ENCODE measurements at regions not wholly inside any gene's neighbourhood (a gene's known extent, or its start where the extent isn't known, plus 50 kb on each side); places are given as distances from the start of the nearest gene placed in this dataset.

- H2AFZ ChIP-seq (ENCODE audit: low read length), result no peak overlapping the region
- no peak overlapping the region for H3K9ac ChIP-seq (ENCODE audit: low read length)
- no peaks in the 10 kb centered on the region for H4K20me1 ChIP-seq (ENCODE audit: insufficient read depth, low read depth, low read length)
- H3K27me3 ChIP-seq (ENCODE audit: low read length), result no peaks in the 10 kb centered on the region
- no peaks in the 10 kb centered on the region for H3K36me3 ChIP-seq (ENCODE audit: insufficient read depth, low read length)
- no peaks in the 10 kb centered on the region for H3K4me1 ChIP-seq (ENCODE audit: low read length)
- H3K9me3 ChIP-seq (ENCODE audit: low read length), result no peaks in the 10 kb centered on the region
- H3K27ac ChIP-seq (ENCODE audit: low read length), result no peak overlapping the region
- no peaks in the 10 kb centered on the region for H3K9me2 ChIP-seq (replicated peaks; ENCODE audit: insufficient read depth, low read length)
- H3K4me2 ChIP-seq (ENCODE audit: low read depth, low read length, poor library complexity, severe bottlenecking), result no peak overlapping the region
- H3K4me3 ChIP-seq (ENCODE audit: low read length), result no peak overlapping the region
- no peaks in the 10 kb centered on the region for H3K79me2 ChIP-seq (ENCODE audit: low read length)
- DNase-seq, result no peak
These were observed 239.3 kb upstream of the CNTN6 start for GRCh38 chr3:853489-853888.

- Histone ChIP-seq H3K4me3 (ENCODE audit: low read length) (no peak overlapping the region), H3K36me3 (ENCODE audit: insufficient read depth, low read length) (no peaks in the 10 kb centered on the region), H4K20me1 (ENCODE audit: insufficient read depth, low read depth, low read length) (no peaks in the 10 kb centered on the region), H3K4me1 (ENCODE audit: low read length) (no peaks in the 10 kb centered on the region), H3K27ac (ENCODE audit: low read length) (no peak overlapping the region), H3K9me3 (ENCODE audit: low read length) (no peaks in the 10 kb centered on the region), H3K9me2 (replicated peaks; ENCODE audit: insufficient read depth, low read length) (no peaks in the 10 kb centered on the region), H3K9ac (ENCODE audit: low read length) (no peak overlapping the region), H3K4me2 (ENCODE audit: low read depth, low read length, poor library complexity, severe bottlenecking) (no peak overlapping the region), H3K79me2 (ENCODE audit: low read length) (no peaks in the 10 kb centered on the region), H3K27me3 (ENCODE audit: low read length) (no peaks in the 10 kb centered on the region), H2AFZ (ENCODE audit: low read length) (no peak overlapping the region)
- DNase-seq, result no peak
These were observed 233.7 kb upstream of the CNTN6 start for GRCh38 chr3:859135-859534.

- Histone ChIP-seq H4K20me1 (ENCODE audit: insufficient read depth, low read depth, low read length) (no peaks in the 10 kb centered on the region), H3K4me2 (ENCODE audit: low read depth, low read length, poor library complexity, severe bottlenecking) (no peak overlapping the region), H3K4me1 (ENCODE audit: low read length) (no peaks in the 10 kb centered on the region), H3K9me2 (replicated peaks; ENCODE audit: insufficient read depth, low read length) (no peaks in the 10 kb centered on the region), H3K9ac (ENCODE audit: low read length) (no peak overlapping the region), H3K79me2 (ENCODE audit: low read length) (no peaks in the 10 kb centered on the region), H2AFZ (ENCODE audit: low read length) (no peak overlapping the region), H3K27ac (ENCODE audit: low read length) (no peak overlapping the region), H3K9me3 (ENCODE audit: low read length) (no peaks in the 10 kb centered on the region), H3K36me3 (ENCODE audit: insufficient read depth, low read length) (no peaks in the 10 kb centered on the region), H3K27me3 (ENCODE audit: low read length) (no peaks in the 10 kb centered on the region), H3K4me3 (ENCODE audit: low read length) (no peak overlapping the region)
- DNase-seq, result no peak
These were observed 231.1 kb upstream of the CNTN6 start for GRCh38 chr3:861721-862120.

- no peaks in the 10 kb centered on the region for H3K9me3 ChIP-seq (ENCODE audit: low read length)
- H3K27me3 ChIP-seq (ENCODE audit: low read length), result no peaks in the 10 kb centered on the region
- no peaks in the 10 kb centered on the region for H4K20me1 ChIP-seq (ENCODE audit: insufficient read depth, low read depth, low read length)
- no peak overlapping the region for H3K9ac ChIP-seq (ENCODE audit: low read length)
- no peaks in the 10 kb centered on the region for H3K4me1 ChIP-seq (ENCODE audit: low read length)
- no peaks in the 10 kb centered on the region for H3K79me2 ChIP-seq (ENCODE audit: low read length)
- no peak overlapping the region for H2AFZ ChIP-seq (ENCODE audit: low read length)
- no peak overlapping the region for H3K4me2 ChIP-seq (ENCODE audit: low read depth, low read length, poor library complexity, severe bottlenecking)
- no peak for DNase-seq
- H3K27ac ChIP-seq (ENCODE audit: low read length), result no peak overlapping the region
- no peaks in the 10 kb centered on the region for H3K36me3 ChIP-seq (ENCODE audit: insufficient read depth, low read length)
- no peak overlapping the region for H3K4me3 ChIP-seq (ENCODE audit: low read length)
- H3K9me2 ChIP-seq (replicated peaks; ENCODE audit: insufficient read depth, low read length), result no peaks in the 10 kb centered on the region
These were observed 223.6 kb upstream of the CNTN6 start for GRCh38 chr3:869269-869668.

GRCh38 chr3:869734-870133, 223.1 kb upstream of the CNTN6 start:
- no peak overlapping the region for H3K9ac ChIP-seq (ENCODE audit: low read length)
- no peak overlapping the region for H3K4me2 ChIP-seq (ENCODE audit: low read depth, low read length, poor library complexity, severe bottlenecking)
- H3K9me2 ChIP-seq (replicated peaks; ENCODE audit: insufficient read depth, low read length), result no peaks in the 10 kb centered on the region
- no peaks in the 10 kb centered on the region for H4K20me1 ChIP-seq (ENCODE audit: insufficient read depth, low read depth, low read length)
- H3K79me2 ChIP-seq (ENCODE audit: low read length), result no peaks in the 10 kb centered on the region
- H3K9me3 ChIP-seq (ENCODE audit: low read length), result no peaks in the 10 kb centered on the region
- DNase-seq, result no peak
- no peak overlapping the region for H3K27ac ChIP-seq (ENCODE audit: low read length)
- no peak overlapping the region for H3K4me3 ChIP-seq (ENCODE audit: low read length)
- H3K4me1 ChIP-seq (ENCODE audit: low read length), result no peaks in the 10 kb centered on the region
- H2AFZ ChIP-seq (ENCODE audit: low read length), result no peak overlapping the region
- no peaks in the 10 kb centered on the region for H3K27me3 ChIP-seq (ENCODE audit: low read length)
- no peaks in the 10 kb centered on the region for H3K36me3 ChIP-seq (ENCODE audit: insufficient read depth, low read length)

GRCh38 chr3:871651-872050, 221.2 kb upstream of the CNTN6 start:
- no peaks in the 10 kb centered on the region for H3K27me3 ChIP-seq (ENCODE audit: low read length)
- no peak overlapping the region for H3K4me3 ChIP-seq (ENCODE audit: low read length)
- no peaks in the 10 kb centered on the region for H3K9me3 ChIP-seq (ENCODE audit: low read length)
- H3K79me2 ChIP-seq (ENCODE audit: low read length), result no peaks in the 10 kb centered on the region
- H3K27ac ChIP-seq (ENCODE audit: low read length), result no peak overlapping the region
- H3K9me2 ChIP-seq (replicated peaks; ENCODE audit: insufficient read depth, low read length), result 0 out of 2 replicates have a peak, but pooled peaks cover 3% of the 10 kb centered on the region
- H3K36me3 ChIP-seq (ENCODE audit: insufficient read depth, low read length), result no peaks in the 10 kb centered on the region
- no peak overlapping the region for H3K4me2 ChIP-seq (ENCODE audit: low read depth, low read length, poor library complexity, severe bottlenecking)
- no peaks in the 10 kb centered on the region for H4K20me1 ChIP-seq (ENCODE audit: insufficient read depth, low read depth, low read length)
- DNase-seq, result no peak
- H2AFZ ChIP-seq (ENCODE audit: low read length), result no peak overlapping the region
- H3K9ac ChIP-seq (ENCODE audit: low read length), result no peak overlapping the region
- no peaks in the 10 kb centered on the region for H3K4me1 ChIP-seq (ENCODE audit: low read length)

- Histone ChIP-seq H3K9me2 (replicated peaks; ENCODE audit: insufficient read depth, low read length) (0 out of 2 replicates have a peak, but pooled peaks cover 3% of the 10 kb centered on the region), H3K4me2 (ENCODE audit: low read depth, low read length, poor library complexity, severe bottlenecking) (no peak overlapping the region), H3K9ac (ENCODE audit: low read length) (no peak overlapping the region), H3K27me3 (ENCODE audit: low read length) (no peaks in the 10 kb centered on the region), H4K20me1 (ENCODE audit: insufficient read depth, low read depth, low read length) (no peaks in the 10 kb centered on the region), H3K79me2 (ENCODE audit: low read length) (no peaks in the 10 kb centered on the region), H3K4me3 (ENCODE audit: low read length) (no peak overlapping the region), H2AFZ (ENCODE audit: low read length) (no peak overlapping the region), H3K4me1 (ENCODE audit: low read length) (no peaks in the 10 kb centered on the region), H3K27ac (ENCODE audit: low read length) (no peak overlapping the region), H3K9me3 (ENCODE audit: low read length) (no peaks in the 10 kb centered on the region), H3K36me3 (ENCODE audit: insufficient read depth, low read length) (no peaks in the 10 kb centered on the region)
- no peak for DNase-seq
These were observed 215.8 kb upstream of the CNTN6 start for GRCh38 chr3:877001-877400.

- no peak for DNase-seq
- Histone ChIP-seq H3K9ac (ENCODE audit: low read length) (no peak overlapping the region), H4K20me1 (ENCODE audit: insufficient read depth, low read depth, low read length) (no peaks in the 10 kb centered on the region), H3K9me3 (ENCODE audit: low read length) (no peaks in the 10 kb centered on the region), H2AFZ (ENCODE audit: low read length) (no peak overlapping the region), H3K4me2 (ENCODE audit: low read depth, low read length, poor library complexity, severe bottlenecking) (no peak overlapping the region), H3K27ac (ENCODE audit: low read length) (no peak overlapping the region), H3K79me2 (ENCODE audit: low read length) (no peaks in the 10 kb centered on the region), H3K27me3 (ENCODE audit: low read length) (no peaks in the 10 kb centered on the region), H3K4me3 (ENCODE audit: low read length) (no peak overlapping the region), H3K36me3 (ENCODE audit: insufficient read depth, low read length) (no peaks in the 10 kb centered on the region), H3K9me2 (replicated peaks; ENCODE audit: insufficient read depth, low read length) (0 out of 2 replicates have a peak, but pooled peaks cover 3% of the 10 kb centered on the region), H3K4me1 (ENCODE audit: low read length) (no peaks in the 10 kb centered on the region)
These were observed 214.1 kb upstream of the CNTN6 start for GRCh38 chr3:878746-879145.

GRCh38 chr3:880371-880770, 212.5 kb upstream of the CNTN6 start:
- Histone ChIP-seq H3K79me2 (ENCODE audit: low read length) (no peaks in the 10 kb centered on the region), H4K20me1 (ENCODE audit: insufficient read depth, low read depth, low read length) (no peaks in the 10 kb centered on the region), H3K27ac (ENCODE audit: low read length) (no peak overlapping the region), H2AFZ (ENCODE audit: low read length) (no peak overlapping the region), H3K9ac (ENCODE audit: low read length) (no peak overlapping the region), H3K9me3 (ENCODE audit: low read length) (no peaks in the 10 kb centered on the region), H3K27me3 (ENCODE audit: low read length) (no peaks in the 10 kb centered on the region), H3K36me3 (ENCODE audit: insufficient read depth, low read length) (no peaks in the 10 kb centered on the region), H3K4me1 (ENCODE audit: low read length) (no peaks in the 10 kb centered on the region), H3K4me3 (ENCODE audit: low read length) (no peak overlapping the region), H3K9me2 (replicated peaks; ENCODE audit: insufficient read depth, low read length) (0 out of 2 replicates have a peak, but pooled peaks cover 3% of the 10 kb centered on the region), H3K4me2 (ENCODE audit: low read depth, low read length, poor library complexity, severe bottlenecking) (no peak overlapping the region)
- DNase-seq, result no peak
